ENCODE measurements at regions not wholly inside any gene's neighbourhood (a gene's known extent, or its start where the extent isn't known, plus 50 kb on each side); places are given as distances from the start of the nearest gene placed in this dataset.

DNA sequence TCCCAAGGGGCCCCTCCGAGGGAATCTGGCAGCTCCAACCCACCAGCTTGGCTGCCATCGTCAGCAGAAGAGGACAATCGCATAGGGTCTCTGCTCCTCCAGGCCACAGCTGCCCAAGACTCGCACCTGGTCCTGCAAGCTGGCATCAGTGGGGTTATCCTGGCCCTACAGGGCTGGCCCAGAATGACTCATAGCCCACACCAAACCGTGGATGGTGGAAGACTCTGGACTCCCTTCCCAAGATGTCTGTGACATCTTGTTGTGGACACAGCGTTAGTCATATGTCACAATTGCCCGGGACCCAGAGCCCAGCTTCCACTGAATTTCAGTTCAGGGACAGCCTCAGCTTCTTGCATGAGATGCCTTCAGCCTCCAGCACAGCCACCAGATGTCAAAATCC is 91.5 kb upstream of the CUX1 start:
- TF ChIP-seq, protein P1, sequence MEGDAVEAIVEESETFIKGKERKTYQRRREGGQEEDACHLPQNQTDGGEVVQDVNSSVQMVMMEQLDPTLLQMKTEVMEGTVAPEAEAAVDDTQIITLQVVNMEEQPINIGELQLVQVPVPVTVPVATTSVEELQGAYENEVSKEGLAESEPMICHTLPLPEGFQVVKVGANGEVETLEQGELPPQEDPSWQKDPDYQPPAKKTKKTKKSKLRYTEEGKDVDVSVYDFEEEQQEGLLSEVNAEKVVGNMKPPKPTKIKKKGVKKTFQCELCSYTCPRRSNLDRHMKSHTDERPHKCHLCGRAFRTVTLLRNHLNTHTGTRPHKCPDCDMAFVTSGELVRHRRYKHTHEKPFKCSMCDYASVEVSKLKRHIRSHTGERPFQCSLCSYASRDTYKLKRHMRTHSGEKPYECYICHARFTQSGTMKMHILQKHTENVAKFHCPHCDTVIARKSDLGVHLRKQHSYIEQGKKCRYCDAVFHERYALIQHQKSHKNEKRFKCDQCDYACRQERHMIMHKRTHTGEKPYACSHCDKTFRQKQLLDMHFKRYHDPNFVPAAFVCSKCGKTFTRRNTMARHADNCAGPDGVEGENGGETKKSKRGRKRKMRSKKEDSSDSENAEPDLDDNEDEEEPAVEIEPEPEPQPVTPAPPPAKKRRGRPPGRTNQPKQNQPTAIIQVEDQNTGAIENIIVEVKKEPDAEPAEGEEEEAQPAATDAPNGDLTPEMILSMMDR (IDR thresholded peaks at IDR 0.05), result no peak
- no peak for TF ChIP-seq POLR2AphosphoS2 (conservative IDR thresholded peaks at IDR 0.05; ENCODE audit: low read length)
- TF ChIP-seq, protein P2, sequence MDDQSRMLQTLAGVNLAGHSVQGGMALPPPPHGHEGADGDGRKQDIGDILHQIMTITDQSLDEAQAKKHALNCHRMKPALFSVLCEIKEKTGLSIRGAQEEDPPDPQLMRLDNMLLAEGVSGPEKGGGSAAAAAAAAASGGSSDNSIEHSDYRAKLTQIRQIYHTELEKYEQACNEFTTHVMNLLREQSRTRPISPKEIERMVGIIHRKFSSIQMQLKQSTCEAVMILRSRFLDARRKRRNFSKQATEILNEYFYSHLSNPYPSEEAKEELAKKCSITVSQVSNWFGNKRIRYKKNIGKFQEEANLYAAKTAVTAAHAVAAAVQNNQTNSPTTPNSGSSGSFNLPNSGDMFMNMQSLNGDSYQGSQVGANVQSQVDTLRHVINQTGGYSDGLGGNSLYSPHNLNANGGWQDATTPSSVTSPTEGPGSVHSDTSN (IDR thresholded peaks at IDR 0.05), result no peak
- TF ChIP-seq MYC (IDR thresholded peaks at IDR 0.05; ENCODE audit: borderline replicate concordance, low read length), result no peak
- TF ChIP-seq RNF2 (IDR thresholded peaks at IDR 0.05; ENCODE audit: borderline replicate concordance, low read depth), result no peak
- no peak for TF ChIP-seq CHD4 (IDR thresholded peaks at IDR 0.05; ENCODE audit: borderline replicate concordance)
- no peak for TF ChIP-seq POLR2A (IDR thresholded peaks at IDR 0.05; ENCODE audit: low read length)
- TF ChIP-seq EP300 (IDR thresholded peaks at IDR 0.05), result no peak
- TF ChIP-seq, protein P3, sequence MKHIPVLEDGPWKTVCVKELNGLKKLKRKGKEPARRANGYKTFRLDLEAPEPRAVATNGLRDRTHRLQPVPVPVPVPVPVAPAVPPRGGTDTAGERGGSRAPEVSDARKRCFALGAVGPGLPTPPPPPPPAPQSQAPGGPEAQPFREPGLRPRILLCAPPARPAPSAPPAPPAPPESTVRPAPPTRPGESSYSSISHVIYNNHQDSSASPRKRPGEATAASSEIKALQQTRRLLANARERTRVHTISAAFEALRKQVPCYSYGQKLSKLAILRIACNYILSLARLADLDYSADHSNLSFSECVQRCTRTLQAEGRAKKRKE (CRISPR knock-in tag; IDR thresholded peaks at IDR 0.05; ENCODE audit: low read depth), result no peak
- no peak for TF ChIP-seq MAFK (IDR thresholded peaks at IDR 0.05; ENCODE audit: partially characterized antibody)
- TF ChIP-seq, protein P4, sequence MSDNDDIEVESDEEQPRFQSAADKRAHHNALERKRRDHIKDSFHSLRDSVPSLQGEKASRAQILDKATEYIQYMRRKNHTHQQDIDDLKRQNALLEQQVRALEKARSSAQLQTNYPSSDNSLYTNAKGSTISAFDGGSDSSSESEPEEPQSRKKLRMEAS (IDR thresholded peaks at IDR 0.05), result no peak
- no peak for TF ChIP-seq NR3C1 (IDR thresholded peaks at IDR 0.05)
